Stomach (tissue), 4 donors: ENCODE measurements at regions not wholly inside any gene's neighbourhood (a gene's known extent, or its start where the extent isn't known, plus 50 kb on each side); places are given as distances from the start of the nearest gene placed in this dataset.

Source experiments
- CTCF ChIP-seq, 7 experiments: fragments of 450-650 bp in 4 of 7; fragments of 200-600 bp in 3 of 7; sonication (generic) in 3 of 7; IDR thresholded peaks; one replicate each; pipeline ENCODE4 v1.5.1; 2016 to 2019; ENCODE audit warnings: antibody characterized with exemption in 7 of 7, control low read depth in 2 of 7, mild to moderate bottlenecking in 1 of 7
- EP300 ChIP-seq: sonication (generic); formaldehyde crosslinking; IDR thresholded peaks from one replicate; pipeline ENCODE4 v1.6.1; 2017; ENCODE audit warnings: antibody characterized with exemption
- POLR2A ChIP-seq, 4 donors: fragments of 450-650 bp; IDR thresholded peaks; one replicate each; pipeline ENCODE4 v1.6.1; 2016; ENCODE audit warnings: antibody characterized with exemption in 4 of 4, control low read depth in 2 of 4, mild to moderate bottlenecking in 1 of 4, moderate library complexity in 1 of 4
- POLR2AphosphoS5 ChIP-seq, 3 donors: sonication (generic); formaldehyde crosslinking; IDR thresholded peaks; one replicate each; pipeline ENCODE4 v1.6.1; 2016; ENCODE audit warnings: antibody characterized with exemption in 3 of 3

DNA sequence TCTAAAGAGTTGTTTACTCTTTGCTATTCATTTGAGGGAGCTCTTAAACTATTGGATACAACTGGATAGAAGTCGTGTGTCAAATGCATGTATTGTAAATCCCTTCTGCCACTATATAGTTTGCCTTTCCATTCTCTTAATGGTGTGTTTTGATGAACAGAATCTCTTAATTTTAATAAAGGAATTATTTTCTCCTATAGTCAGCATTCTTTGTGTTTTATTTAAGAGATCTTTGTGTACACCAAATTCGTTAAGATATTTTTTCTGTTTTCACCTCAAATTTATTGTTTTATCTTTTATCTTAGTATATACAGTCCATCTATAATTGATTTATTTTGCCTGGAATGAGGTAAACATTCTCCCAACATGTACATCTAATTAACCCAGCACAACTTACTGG is 551.5 kb upstream of the AGTR1 start:
- TF ChIP-seq EP300 (no peak), CTCF (IDR thresholded peaks at IDR 0.05) (no peak), POLR2A (IDR thresholded peaks at IDR 0.05) (no peak), POLR2AphosphoS5 (IDR thresholded peaks at IDR 0.05) (no peak)
